Effector CD8-positive, alpha-beta T cell (primary cell): ENCODE measurements at regions not wholly inside any gene's neighbourhood (a gene's known extent, or its start where the extent isn't known, plus 50 kb on each side); places are given as distances from the start of the nearest gene placed in this dataset.
"Not testable (repeated sequence)": the region's sequence is repeated elsewhere in the genome, so short reads cannot be mapped to it uniquely, and the experiment has no call there.

Source experiments
- DNase-seq: peaks from one replicate; lab custom pipeline; 2025; lab: John Stamatoyannopoulos, UW

DNA sequence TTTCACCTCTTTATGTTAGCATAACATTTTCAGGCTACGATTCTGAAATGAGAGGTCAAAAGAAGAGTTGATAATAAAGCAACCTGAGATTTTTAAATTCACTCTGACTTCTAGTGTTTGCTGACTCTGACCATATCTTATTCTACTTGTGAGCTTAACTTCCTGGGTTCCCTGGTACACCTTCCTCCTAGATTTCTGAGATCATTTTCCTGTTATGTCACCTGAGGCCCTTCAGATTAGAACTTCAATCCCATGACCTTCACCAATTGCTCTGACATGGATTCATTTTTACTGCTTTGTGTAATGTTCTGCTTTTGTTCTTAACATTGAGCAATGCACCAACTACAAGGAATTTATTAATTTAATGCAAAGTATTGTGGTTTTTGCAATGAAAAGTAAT is 542.9 kb upstream of the FLRT2 start:
- no peak for DNase-seq

- no peak for DNase-seq
Observed at GRCh38 chr14:84988357-84988756, 541.6 kb upstream of the FLRT2 start.

- DNase-seq = no peak
Observed at GRCh38 chr14:84991021-84991420, 538.9 kb upstream of the FLRT2 start.

GRCh38 chr14:84998216-84998615 is 531.7 kb upstream of the FLRT2 start:
- DNase-seq = no peak

GRCh38 chr14:85002846-85003245 is 527.1 kb upstream of the FLRT2 start:
- DNase-seq = no peak

- DNase-seq = no peak
Observed at GRCh38 chr14:85003805-85004204, 526.1 kb upstream of the FLRT2 start.

DNA sequence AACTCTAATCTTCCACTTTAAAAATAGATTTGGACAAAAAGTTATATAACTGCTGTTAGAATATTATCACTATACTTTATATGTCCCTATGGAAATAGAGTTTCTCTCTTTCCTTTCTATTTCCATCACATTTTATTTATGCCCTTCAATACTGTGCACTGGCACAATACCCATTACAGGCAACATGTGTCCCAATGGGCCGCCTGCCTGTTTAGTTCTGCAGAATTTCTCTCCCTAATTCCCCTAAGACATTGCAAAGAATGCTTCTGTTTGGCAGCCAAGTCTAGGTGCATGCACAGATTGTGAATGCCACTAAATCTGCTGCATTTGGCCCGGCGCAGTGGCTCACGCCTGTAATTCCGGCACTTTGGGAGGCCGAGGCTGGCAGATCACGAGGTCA is 520.4 kb upstream of the FLRT2 start:
- DNase-seq = no peak

- no peak for DNase-seq
Observed at GRCh38 chr14:85010186-85010585, 519.8 kb upstream of the FLRT2 start.

GRCh38 chr14:85016496-85016895 is 513.4 kb upstream of the FLRT2 start:
- no peak for DNase-seq

- DNase-seq = not testable (repeated sequence)
Observed at GRCh38 chr14:85023866-85024265, 506.1 kb upstream of the FLRT2 start.

- DNase-seq = no peak
Observed at GRCh38 chr14:85024931-85025330, 505.0 kb upstream of the FLRT2 start.

- DNase-seq = no peak
Observed at GRCh38 chr14:85027681-85028370, 502.1 kb upstream of the FLRT2 start.

DNA sequence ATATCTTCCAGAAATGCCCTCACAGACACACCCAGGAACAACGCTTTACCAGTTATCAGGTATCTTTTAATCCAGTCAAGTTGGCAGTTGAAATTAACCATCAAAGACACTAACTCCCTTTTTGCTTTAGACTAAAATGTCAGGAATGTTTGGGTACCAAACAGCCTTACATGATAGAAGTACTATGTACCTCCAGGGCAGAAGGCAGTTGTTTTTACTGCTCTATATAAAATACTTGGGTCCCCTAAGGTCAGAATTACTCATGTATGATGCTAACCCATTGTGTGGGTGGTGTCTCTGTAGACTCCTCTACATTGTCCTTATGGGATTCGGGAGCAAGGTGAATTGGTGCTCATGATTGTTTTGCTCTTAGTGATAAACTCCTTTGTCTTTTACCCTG is 492.5 kb upstream of the FLRT2 start:
- DNase-seq = no peak

GRCh38 chr14:85038526-85039352 is 491.2 kb upstream of the FLRT2 start:
- DNase-seq = no peak

- no peak for DNase-seq
Observed at GRCh38 chr14:85039353-85039626, 490.7 kb upstream of the FLRT2 start.

DNA sequence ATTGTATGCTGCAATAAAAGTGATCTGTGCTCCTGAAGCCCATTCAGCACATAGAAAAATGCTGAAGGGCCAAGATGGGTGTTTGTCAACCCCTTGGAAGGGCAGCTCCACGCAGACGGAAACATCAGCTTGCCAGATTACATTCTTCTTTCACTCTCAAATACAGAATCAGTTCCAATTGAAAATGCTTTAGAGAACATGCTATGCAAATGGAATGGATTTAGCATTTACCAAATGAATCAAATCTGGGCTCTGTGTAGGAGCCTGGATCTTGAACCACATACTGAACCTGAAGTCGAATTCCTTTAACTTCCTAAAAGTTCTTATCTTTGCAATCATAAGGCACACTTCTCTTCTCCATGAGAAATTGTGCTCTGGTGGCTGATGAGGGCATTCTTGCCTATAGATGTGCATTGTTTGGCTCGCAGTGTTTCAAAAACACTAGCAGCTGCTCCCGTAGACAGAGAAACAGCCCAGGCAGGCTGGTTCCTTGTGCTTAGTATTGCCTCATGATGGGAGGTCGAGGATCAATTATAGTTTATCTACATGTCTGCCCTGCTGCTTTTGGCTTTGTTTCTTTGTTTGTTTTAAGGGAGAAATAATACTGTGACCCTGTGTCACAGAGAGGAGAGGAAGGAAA is 489.8 kb upstream of the FLRT2 start:
- DNase-seq = no peak

DNA sequence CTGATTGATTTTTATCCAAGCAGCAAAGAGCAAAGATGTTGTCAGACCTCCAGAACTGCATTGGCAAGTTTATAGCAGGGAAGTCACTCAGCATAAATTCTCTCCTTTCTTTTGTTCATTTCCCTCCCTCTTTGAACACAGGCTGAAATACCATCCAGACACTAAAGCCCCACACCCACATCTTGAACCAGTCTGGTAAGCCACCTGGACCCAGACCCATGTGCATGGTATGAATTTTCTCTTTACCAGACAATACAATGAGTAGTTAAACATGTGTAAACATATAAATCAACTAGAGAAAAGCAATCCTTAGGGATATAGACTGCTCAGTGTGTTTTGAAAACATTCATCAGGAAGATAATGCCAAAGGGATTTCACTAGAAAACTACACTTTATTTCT is 488.3 kb upstream of the FLRT2 start:
- no peak for DNase-seq

- DNase-seq = no peak
Observed at GRCh38 chr14:85042301-85042700, 487.6 kb upstream of the FLRT2 start.

DNA sequence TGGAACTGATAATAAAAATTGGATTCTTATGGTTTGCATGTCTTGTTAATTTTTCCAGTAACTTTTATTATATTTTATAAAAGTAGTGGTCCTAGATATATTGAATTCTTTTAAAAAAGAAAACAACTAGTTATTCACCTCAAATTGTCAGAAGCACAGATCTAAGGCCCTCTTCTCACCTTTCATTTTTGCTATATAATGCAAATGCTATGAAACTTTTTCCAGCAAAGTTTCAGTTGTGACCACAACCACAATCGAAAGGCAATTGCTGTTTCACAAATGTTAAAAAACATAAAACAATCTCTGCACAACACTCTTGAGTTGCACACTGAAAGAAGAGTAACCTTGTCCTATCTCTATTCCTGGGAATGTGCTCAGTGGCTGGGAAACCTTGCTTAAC is 479.8 kb upstream of the FLRT2 start:
- no peak for DNase-seq

DNA sequence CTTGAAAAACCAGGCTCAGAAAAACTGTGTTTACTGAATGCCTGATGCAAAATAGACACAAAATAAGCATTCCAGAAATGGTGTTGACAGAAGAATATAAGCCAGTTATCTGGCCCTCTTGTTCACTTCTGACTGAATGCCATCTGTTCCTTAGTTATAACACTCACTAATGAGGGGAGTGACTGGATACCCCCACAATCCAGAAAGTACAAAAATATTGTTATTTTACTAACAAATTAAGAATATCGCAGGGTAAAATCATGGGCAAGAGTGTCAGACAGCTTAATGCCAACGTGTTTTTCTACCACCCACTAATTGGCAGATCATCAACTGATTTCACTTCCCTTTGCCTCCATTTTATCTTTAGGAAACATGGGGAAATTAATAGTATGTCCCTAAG is 477.3 kb upstream of the FLRT2 start:
- DNase-seq = no peak

DNA sequence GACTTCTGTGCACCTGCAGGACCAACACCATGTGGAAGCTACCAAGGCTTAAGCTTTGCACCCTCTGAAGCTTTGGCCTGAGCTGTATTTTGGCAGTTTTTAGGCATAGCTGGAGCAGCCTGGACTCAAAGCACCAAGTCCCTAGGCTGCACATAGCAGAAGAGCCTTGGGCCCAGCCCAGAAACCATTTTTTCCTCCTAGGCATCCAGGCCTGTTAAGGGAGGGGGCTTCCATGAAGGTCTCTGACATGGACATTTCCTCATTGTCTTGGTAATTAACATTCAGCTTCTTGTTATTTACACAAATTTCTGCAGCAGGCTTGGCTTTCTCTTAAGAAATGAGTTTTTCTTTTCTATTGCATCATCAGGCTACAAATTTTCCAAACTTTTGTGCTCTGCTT is 475.8 kb upstream of the FLRT2 start:
- DNase-seq = no peak

DNA sequence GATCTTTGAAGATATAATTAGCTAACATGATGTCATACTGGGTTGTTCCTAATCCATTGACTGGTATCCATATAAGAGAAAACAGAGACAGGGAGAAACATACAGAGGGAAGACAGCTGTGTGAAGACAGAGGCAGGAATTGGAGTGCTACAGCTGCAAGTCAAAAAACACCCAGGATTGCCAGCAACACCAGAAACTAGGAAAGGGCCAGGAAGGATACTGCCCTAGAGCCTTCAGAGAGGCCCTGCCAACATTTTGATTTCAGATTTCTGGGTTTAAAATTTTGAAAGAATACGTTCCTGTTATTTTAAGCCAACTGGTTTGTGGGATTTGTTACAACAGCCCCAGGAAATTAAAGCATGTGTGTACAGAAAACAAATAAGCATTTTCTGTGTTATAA is 473.7 kb upstream of the FLRT2 start:
- no peak for DNase-seq

- no peak for DNase-seq
Observed at GRCh38 chr14:85057221-85057620, 472.7 kb upstream of the FLRT2 start.
